Keratinocyte (primary cell): ENCODE measurements at regions not wholly inside any gene's neighbourhood (a gene's known extent, or its start where the extent isn't known, plus 50 kb on each side); places are given as distances from the start of the nearest gene placed in this dataset.

ENCODE experiments used
- DNase-seq: peaks from one replicate; pipeline ENCODE4 v3.0.0-alpha.2; 2011; ENCODE audit warnings: low read depth, missing footprints, low spot score
- FAIRE-seq: peaks from 2 replicates; lab custom pipeline; 2011; peaks lifted over from hg19 to GRCh38; lab: Jason Lieb, UNC
- H2AFZ ChIP-seq: 2 replicates; pipeline ENCODE4 v1.6.0; 2012; ENCODE audit warnings: low read length, control low read depth, inconsistent platforms; ENCODE audit not compliant: control insufficient read depth
- H3K27ac ChIP-seq: 2 replicates; pipeline ENCODE4 v1.5.1; 2011; ENCODE audit warnings: low read length; ENCODE audit not compliant: control insufficient read depth, insufficient read depth
- H3K27me3 ChIP-seq: 3 replicates; pipeline ENCODE4 v1.6.0; 2011; ENCODE audit warnings: low read length; ENCODE audit not compliant: control insufficient read depth, insufficient read depth; ENCODE audit errors: extremely low read depth
- H3K36me3 ChIP-seq, 2 experiments: 2 replicates in 1 of 2; 3 replicates in 1 of 2; pipeline ENCODE4 v1.5.1; 2011; ENCODE audit warnings: low read length in 2 of 2, mild to moderate bottlenecking in 1 of 2; ENCODE audit not compliant: control insufficient read depth in 2 of 2, insufficient read depth in 2 of 2; ENCODE audit errors: extremely low read depth in 1 of 2
- H3K4me1 ChIP-seq: 3 replicates; pipeline ENCODE4 v1.5.1; 2011; ENCODE audit warnings: low read length; ENCODE audit not compliant: control insufficient read depth, insufficient read depth; ENCODE audit errors: extremely low read depth
- H3K4me2 ChIP-seq: 3 replicates; pipeline ENCODE4 v1.6.0; 2011; ENCODE audit warnings: low read depth, low read length; ENCODE audit not compliant: control insufficient read depth, insufficient read depth; ENCODE audit errors: extremely low read depth
- H3K4me3 ChIP-seq, 3 experiments: fragments of 200-600 bp in 1 of 3; sonication (generic) in 1 of 3; 2 replicates in 2 of 3; 3 replicates in 1 of 3; pipeline ENCODE4 v1.5.1; 2011 to 2016; ENCODE audit warnings: low read length in 3 of 3, mild to moderate bottlenecking in 3 of 3, control low read depth in 2 of 3, inconsistent platforms in 1 of 3, low read depth in 1 of 3, mixed read lengths in 1 of 3, mixed run types in 1 of 3, moderate library complexity in 1 of 3; ENCODE audit not compliant: control insufficient read depth in 2 of 3, insufficient read depth in 2 of 3; ENCODE audit errors: extremely low read depth in 1 of 3
- H3K79me2 ChIP-seq: 2 replicates; pipeline ENCODE4 v1.6.0; 2012; ENCODE audit warnings: low read length; ENCODE audit not compliant: control insufficient read depth, insufficient read depth
- H3K9ac ChIP-seq: 3 replicates; pipeline ENCODE4 v1.6.0; 2011; ENCODE audit warnings: low read length; ENCODE audit not compliant: control insufficient read depth, insufficient read depth; ENCODE audit errors: extremely low read depth
- H3K9me1 ChIP-seq: 3 replicates; pipeline ENCODE4 v1.6.0; 2011; ENCODE audit warnings: low read length; ENCODE audit not compliant: control insufficient read depth, insufficient read depth; ENCODE audit errors: extremely low read depth
- H3K9me3 ChIP-seq: 2 replicates; pipeline ENCODE4 v1.5.1; 2012; ENCODE audit warnings: low read depth, low read length; ENCODE audit not compliant: control insufficient read depth
- H4K20me1 ChIP-seq: 3 replicates; pipeline ENCODE4 v1.6.0; 2011; ENCODE audit warnings: low read length; ENCODE audit not compliant: control insufficient read depth, insufficient read depth; ENCODE audit errors: extremely low read depth
- EZH2 ChIP-seq: IDR thresholded peaks from one replicate; pipeline ENCODE4 v1.6.1; 2012; ENCODE audit warnings: inconsistent platforms, mild to moderate bottlenecking, low read length, moderate library complexity
- dilution Hi-C: fragments of 300-500 bp; cut with MboI; formaldehyde crosslinking; loops from one replicate; pipeline ENCODE4 v1.7.0; 2020; ENCODE audit warnings: low sequenced_read_pairs; ENCODE audit not compliant: extremely low pct_ligation_motif_present
- TF ChIP-seq, protein P1 (sequence below), 3 experiments: IDR thresholded peaks in 1 of 3; conservative IDR thresholded peaks in 1 of 3; optimal IDR thresholded peaks in 1 of 3; 2 replicates in 2 of 3; 3 replicates in 1 of 3; pipeline versions ENCODE3 to v1.5.1; 2011; ENCODE audit warnings: low read length in 3 of 3, mild to moderate bottlenecking in 3 of 3, moderate library complexity in 2 of 3, control low read depth in 1 of 3, inconsistent platforms in 1 of 3; ENCODE audit not compliant: insufficient read depth in 2 of 3; ENCODE audit errors: extremely low read depth in 1 of 3

DNA sequence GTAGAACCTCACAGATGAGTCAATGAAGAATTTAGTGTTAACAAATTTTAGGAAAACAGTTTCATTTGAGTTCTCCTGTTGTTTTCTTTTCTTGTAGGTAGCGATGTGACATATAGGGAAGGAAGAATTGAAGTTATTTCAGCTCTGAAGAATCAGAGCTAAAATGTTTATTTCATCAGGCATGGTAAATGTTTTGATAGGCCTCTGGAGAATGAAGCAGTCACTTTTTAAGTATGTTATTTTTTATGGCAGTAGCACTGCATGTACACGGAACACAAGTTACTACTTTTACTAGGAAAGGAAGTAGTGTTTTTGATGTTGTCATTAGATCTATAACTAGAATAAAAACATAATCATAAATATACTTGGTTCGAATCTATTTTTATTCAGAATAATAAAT is 1357.3 kb upstream of the CITED2 start:
- Histone ChIP-seq H3K27me3 (no peaks in the 10 kb centered on the region), H3K9me3 (no peaks in the 10 kb centered on the region), H3K4me3 (no peak overlapping the region), H3K27ac (no peak overlapping the region), H3K9ac (no peak overlapping the region), H2AFZ (no peak overlapping the region), H3K9me1 (no peaks in the 10 kb centered on the region), H3K79me2 (no peaks in the 10 kb centered on the region), H3K4me2 (no peak overlapping the region), H4K20me1 (no peaks in the 10 kb centered on the region), H3K36me3 (no peaks in the 10 kb centered on the region), H3K4me1 (no peaks in the 10 kb centered on the region)
- DNase-seq, result no peak
- TF ChIP-seq, protein P1, sequence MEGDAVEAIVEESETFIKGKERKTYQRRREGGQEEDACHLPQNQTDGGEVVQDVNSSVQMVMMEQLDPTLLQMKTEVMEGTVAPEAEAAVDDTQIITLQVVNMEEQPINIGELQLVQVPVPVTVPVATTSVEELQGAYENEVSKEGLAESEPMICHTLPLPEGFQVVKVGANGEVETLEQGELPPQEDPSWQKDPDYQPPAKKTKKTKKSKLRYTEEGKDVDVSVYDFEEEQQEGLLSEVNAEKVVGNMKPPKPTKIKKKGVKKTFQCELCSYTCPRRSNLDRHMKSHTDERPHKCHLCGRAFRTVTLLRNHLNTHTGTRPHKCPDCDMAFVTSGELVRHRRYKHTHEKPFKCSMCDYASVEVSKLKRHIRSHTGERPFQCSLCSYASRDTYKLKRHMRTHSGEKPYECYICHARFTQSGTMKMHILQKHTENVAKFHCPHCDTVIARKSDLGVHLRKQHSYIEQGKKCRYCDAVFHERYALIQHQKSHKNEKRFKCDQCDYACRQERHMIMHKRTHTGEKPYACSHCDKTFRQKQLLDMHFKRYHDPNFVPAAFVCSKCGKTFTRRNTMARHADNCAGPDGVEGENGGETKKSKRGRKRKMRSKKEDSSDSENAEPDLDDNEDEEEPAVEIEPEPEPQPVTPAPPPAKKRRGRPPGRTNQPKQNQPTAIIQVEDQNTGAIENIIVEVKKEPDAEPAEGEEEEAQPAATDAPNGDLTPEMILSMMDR (optimal IDR thresholded peaks at IDR 0.05 in 1 of 3, IDR thresholded peaks at IDR 0.05 in 1 of 3, conservative IDR thresholded peaks at IDR 0.05 in 1 of 3; ENCODE audit: extremely low read depth in 1 of 3, insufficient read depth in 2 of 3, low read length in 3 of 3), result no peak
- no peak for TF ChIP-seq EZH2
- dilution Hi-C loops, result no loop called here
- no peak for FAIRE-seq

DNA sequence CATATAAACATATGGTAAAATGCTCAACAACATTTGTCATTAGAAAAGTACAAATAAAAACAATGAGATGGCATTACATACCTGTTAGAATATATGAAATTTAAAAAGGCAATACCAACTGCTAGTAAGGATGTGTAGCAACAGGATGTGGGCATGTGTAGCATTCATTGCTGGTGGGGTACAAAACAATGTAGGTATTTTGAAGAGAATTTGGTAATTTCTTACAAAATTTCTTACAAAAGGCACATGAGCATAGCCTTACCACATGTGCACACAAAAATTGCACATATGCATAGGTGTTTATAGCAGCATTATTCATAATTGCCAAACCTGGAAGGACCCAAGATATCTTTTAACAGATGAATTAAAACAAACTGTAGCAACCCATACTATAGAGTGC is 1355.1 kb upstream of the CITED2 start:
- TF ChIP-seq, protein P1 (optimal IDR thresholded peaks at IDR 0.05 in 1 of 3, IDR thresholded peaks at IDR 0.05 in 1 of 3, conservative IDR thresholded peaks at IDR 0.05 in 1 of 3; ENCODE audit: extremely low read depth in 1 of 3, insufficient read depth in 2 of 3, low read length in 3 of 3), result no peak
- no peak for TF ChIP-seq EZH2

More for the DNA sequence above, 1355.1 kb upstream of the CITED2 start:
- no peak for DNase-seq
- no peaks in the 10 kb centered on the region for H3K9me3 ChIP-seq
- H3K4me1 ChIP-seq, result no peaks in the 10 kb centered on the region
- no peaks in the 10 kb centered on the region for H3K79me2 ChIP-seq
- H3K4me2 ChIP-seq, result no peak overlapping the region
- no peak for FAIRE-seq
- no peak overlapping the region for H3K27ac ChIP-seq
- H2AFZ ChIP-seq, result no peak overlapping the region
- H3K9me1 ChIP-seq, result no peaks in the 10 kb centered on the region
- H3K36me3 ChIP-seq, result no peaks in the 10 kb centered on the region
- no peak overlapping the region for H3K9ac ChIP-seq
- no peaks in the 10 kb centered on the region for H4K20me1 ChIP-seq
- no peaks in the 10 kb centered on the region for H3K27me3 ChIP-seq
- no peak overlapping the region for H3K4me3 ChIP-seq
- dilution Hi-C loops, result no loop called here
